ENCODE measurements at regions not wholly inside any gene's neighbourhood (a gene's known extent, or its start where the extent isn't known, plus 50 kb on each side); places are given as distances from the start of the nearest gene placed in this dataset.
"Not testable (repeated sequence)": the region's sequence is repeated elsewhere in the genome, so short reads cannot be mapped to it uniquely, and the experiment has no call there.

DNA sequence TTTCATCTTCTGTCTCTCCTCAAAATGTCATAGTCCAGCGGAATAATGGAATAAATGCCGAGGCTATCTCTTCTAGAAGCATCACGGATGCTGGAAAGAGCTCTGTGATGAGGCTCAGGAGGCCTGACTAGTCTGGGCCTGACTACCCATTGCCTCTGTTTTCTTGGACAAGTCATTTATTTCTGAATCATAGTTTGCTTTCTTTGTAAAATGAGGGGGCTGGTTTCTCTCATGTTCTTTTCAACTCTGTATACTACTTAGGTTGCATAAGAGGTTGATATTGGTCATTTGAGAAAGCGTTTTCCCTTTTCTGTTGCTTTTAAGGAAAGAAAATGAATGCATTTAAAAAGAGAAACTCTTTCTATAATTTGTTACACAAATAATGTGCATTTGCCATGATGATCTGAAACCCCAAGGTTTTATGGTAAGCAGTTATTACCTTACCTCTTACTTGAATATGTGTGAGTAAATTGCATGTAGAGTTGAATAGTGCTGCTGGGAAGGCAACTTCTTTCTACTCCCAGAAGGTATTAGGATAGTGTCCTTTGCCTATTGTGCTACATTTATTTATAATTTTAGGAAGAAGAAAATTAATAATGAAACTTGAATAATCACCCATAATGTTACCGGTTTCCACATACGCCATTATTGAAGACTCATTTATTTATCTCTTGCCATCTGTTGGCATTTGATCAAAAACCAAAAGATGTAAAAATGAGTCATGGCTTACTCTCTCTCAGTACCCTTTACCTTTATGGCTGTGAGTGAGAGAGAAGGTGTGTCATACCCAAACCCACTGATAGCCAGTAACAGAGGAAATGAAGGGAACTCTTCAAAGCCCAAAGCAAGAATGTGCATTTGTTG is 179.1 kb downstream of the FASLG start:
- Histone ChIP-seq H3K4me2 (ENCODE audit: low read length) (no peak overlapping the region), H3F3A (ENCODE audit: insufficient read depth, low read length) (no peaks in the 10 kb centered on the region), H3K4me3 (ENCODE audit: low read depth, low read length, poor library complexity, severe bottlenecking) (no peak overlapping the region), H3K79me2 (ENCODE audit: insufficient read depth, low read length) (no peaks in the 10 kb centered on the region), H3K27ac (ENCODE audit: low read depth, low read length, poor library complexity, severe bottlenecking) (no peak overlapping the region), H4K20me1 (ENCODE audit: insufficient read depth, low read length) (no peaks in the 10 kb centered on the region), H3K36me3 (ENCODE audit: insufficient read depth, low read length) (no peaks in the 10 kb centered on the region), H3K9me3 (ENCODE audit: low read length) (no peaks in the 10 kb centered on the region), H3K9me2 (ENCODE audit: low read depth, low read length) (no peaks in the 10 kb centered on the region), H3K9ac (ENCODE audit: low read length) (no peak overlapping the region), H2AFZ (ENCODE audit: low read length) (no peak overlapping the region), H3K4me1 (ENCODE audit: insufficient read depth, low read length, severe bottlenecking) (no peaks in the 10 kb centered on the region), H3K27me3 (ENCODE audit: insufficient read depth, low read length) (no peaks in the 10 kb centered on the region)
- TF ChIP-seq EZH2 (IDR thresholded peaks at IDR 0.05; ENCODE audit: borderline replicate concordance, low read length) (no peak), CTCF (IDR thresholded peaks at IDR 0.05; ENCODE audit: low read length) (no peak)

GRCh38 chr1:172838680-172839313 is 179.9 kb downstream of the FASLG start:
- Histone ChIP-seq H3K4me3 (ENCODE audit: low read depth, low read length, poor library complexity, severe bottlenecking) (no peak overlapping the region), H3F3A (ENCODE audit: insufficient read depth, low read length) (no peaks in the 10 kb centered on the region), H3K9me2 (ENCODE audit: low read depth, low read length) (no peaks in the 10 kb centered on the region), H2AFZ (ENCODE audit: low read length) (no peak overlapping the region), H3K27me3 (ENCODE audit: insufficient read depth, low read length) (no peaks in the 10 kb centered on the region), H3K36me3 (ENCODE audit: insufficient read depth, low read length) (no peaks in the 10 kb centered on the region), H3K79me2 (ENCODE audit: insufficient read depth, low read length) (no peaks in the 10 kb centered on the region), H3K9ac (ENCODE audit: low read length) (no peak overlapping the region), H4K20me1 (ENCODE audit: insufficient read depth, low read length) (no peaks in the 10 kb centered on the region), H3K4me2 (ENCODE audit: low read length) (no peak overlapping the region), H3K4me1 (ENCODE audit: insufficient read depth, low read length, severe bottlenecking) (no peaks in the 10 kb centered on the region), H3K27ac (ENCODE audit: low read depth, low read length, poor library complexity, severe bottlenecking) (no peak overlapping the region), H3K9me3 (ENCODE audit: low read length) (no peaks in the 10 kb centered on the region)
- TF ChIP-seq CTCF (IDR thresholded peaks at IDR 0.05; ENCODE audit: low read length) = no peak
- no peak for TF ChIP-seq EZH2 (IDR thresholded peaks at IDR 0.05; ENCODE audit: borderline replicate concordance, low read length)

DNA sequence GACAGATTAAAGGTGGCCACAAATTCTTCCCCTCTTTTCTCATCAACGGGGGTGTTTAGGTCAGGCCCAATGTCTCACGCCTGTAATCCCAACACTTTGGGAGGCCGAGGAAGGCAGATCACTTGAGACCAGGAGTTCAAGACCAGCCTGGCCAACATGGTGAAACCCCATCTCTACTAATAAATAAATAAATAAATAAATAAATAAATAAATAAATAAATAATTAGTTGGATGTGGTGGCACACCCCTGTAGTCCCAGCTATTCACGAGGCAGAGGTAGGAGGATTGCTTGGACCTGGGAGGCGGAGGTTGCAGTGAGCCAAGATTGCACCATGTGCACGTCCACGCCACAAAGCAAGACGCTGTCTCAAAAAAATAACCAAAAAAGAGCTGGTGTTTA is 180.7 kb downstream of the FASLG start:
- H3K27ac ChIP-seq (ENCODE audit: low read depth, low read length, poor library complexity, severe bottlenecking); H4K20me1 ChIP-seq (ENCODE audit: insufficient read depth, low read length); H3K9ac ChIP-seq (ENCODE audit: low read length); H3K79me2 ChIP-seq (ENCODE audit: insufficient read depth, low read length); H3K4me3 ChIP-seq (ENCODE audit: low read depth, low read length, poor library complexity, severe bottlenecking); H3K36me3 ChIP-seq (ENCODE audit: insufficient read depth, low read length); H3K4me2 ChIP-seq (ENCODE audit: low read length); H3K27me3 ChIP-seq (ENCODE audit: insufficient read depth, low read length); H3K9me3 ChIP-seq (ENCODE audit: low read length); H2AFZ ChIP-seq (ENCODE audit: low read length); H3F3A ChIP-seq (ENCODE audit: insufficient read depth, low read length); H3K4me1 ChIP-seq (ENCODE audit: insufficient read depth, low read length, severe bottlenecking); H3K9me2 ChIP-seq (ENCODE audit: low read depth, low read length): not testable (repeated sequence)
